Prostate gland (tissue), 2 donors: ENCODE measurements at regions not wholly inside any gene's neighbourhood (a gene's known extent, or its start where the extent isn't known, plus 50 kb on each side); places are given as distances from the start of the nearest gene placed in this dataset.

Experiments
- DNase-seq: peaks from one replicate; pipeline ENCODE4 v3.0.0-alpha.2; 2019; ENCODE audit warnings: low spot score
- H3K27ac ChIP-seq, 2 donors: fragments of 200-600 bp; sonication (generic); 2 replicates each; pipeline ENCODE4 v1.5.1; 2017 to 2019
- H3K27me3 ChIP-seq: fragments of 200-600 bp; sonication (generic); replicated peaks from 2 replicates; pipeline ENCODE4 v1.5.1; 2019; ENCODE audit not compliant: insufficient read depth
- H3K36me3 ChIP-seq, 2 donors: fragments of 200-600 bp; sonication (generic); 1 replicate in 1 of 2; 2 replicates in 1 of 2; pipeline versions ENCODE4 v1.5.1 to v1.8.1; 2017 to 2019
- H3K4me1 ChIP-seq: fragments of 200-600 bp; sonication (generic); replicated peaks from 2 replicates; pipeline ENCODE4 v1.5.1; 2019
- H3K4me3 ChIP-seq, 2 donors: fragments of 200-600 bp; sonication (generic); 2 replicates each; pipeline ENCODE4 v1.5.1; 2017 to 2019
- H3K9me3 ChIP-seq: fragments of 200-600 bp; sonication (generic); 2 replicates; pipeline ENCODE4 v1.5.1; 2017
- CTCF ChIP-seq, 4 experiments: fragments of 200-600 bp in 2 of 4; fragments of 450-650 bp in 2 of 4; sonication (generic) in 2 of 4; IDR thresholded peaks; 1 replicate in 3 of 4; 2 replicates in 1 of 4; pipeline ENCODE4 v1.5.1; 2016 to 2019; ENCODE audit warnings: antibody characterized with exemption in 4 of 4, mild to moderate bottlenecking in 2 of 4, moderate library complexity in 2 of 4
- POLR2A ChIP-seq: fragments of 450-650 bp; IDR thresholded peaks from one replicate; pipeline ENCODE4 v1.6.1; 2016; ENCODE audit warnings: antibody characterized with exemption, mild to moderate bottlenecking
- POLR2AphosphoS5 ChIP-seq: sonication (generic); formaldehyde crosslinking; IDR thresholded peaks from one replicate; pipeline ENCODE4 v1.6.1; 2017; ENCODE audit warnings: antibody characterized with exemption
- WGBS: methylation state at CpG from one replicate; pipeline ENCODE4 v1.1.5; 2018; 5-methylcytosine and 5-hydroxymethylcytosine counted together
- intact Hi-C: fragments of 100-400 bp; cut with DNase I; formaldehyde crosslinking; loops from one replicate; pipeline ENCODE4 v1.14.2; 2022

- Histone ChIP-seq H3K27ac (no peak overlapping the region), H3K27me3 (no peaks in the 10 kb centered on the region), H3K36me3 (no peaks in the 10 kb centered on the region), H3K9me3 (no peaks in the 10 kb centered on the region), H3K4me1 (no peaks in the 10 kb centered on the region), H3K4me3 (no peak overlapping the region)
- intact Hi-C loops: no loop called here
- TF ChIP-seq POLR2A: no peak
- WGBS: 87% methylated on average over 17 of the region's 17 CpGs
- no peak for DNase-seq
These were observed 109.4 kb upstream of the C1QTNF9B start for GRCh38 chr13:24006520-24007248.

- Histone ChIP-seq H3K36me3 (no peaks in the 10 kb centered on the region), H3K27ac (no peak overlapping the region), H3K4me1 (no peaks in the 10 kb centered on the region), H3K4me3 (no peak overlapping the region), H3K27me3 (no peaks in the 10 kb centered on the region), H3K9me3 (no peaks in the 10 kb centered on the region)
- intact Hi-C loops: no loop called here
- TF ChIP-seq CTCF (IDR thresholded peaks at IDR 0.05) (no peak), POLR2AphosphoS5 (no peak), POLR2A (no peak)
- DNase-seq: no peak
- WGBS: 89% methylated on average over 9 of the region's 9 CpGs
These were observed 110.8 kb upstream of the C1QTNF9B start for GRCh38 chr13:24007979-24008620.

- H3K27me3 ChIP-seq: no peaks in the 10 kb centered on the region
- H3K36me3 ChIP-seq: no peaks in the 10 kb centered on the region
- no peak overlapping the region for H3K27ac ChIP-seq
- no peak for DNase-seq
- 96% methylated on average over 3 of the region's 3 CpGs for WGBS
- intact Hi-C loops: no loop called here
- no peak overlapping the region for H3K4me3 ChIP-seq
- no peak for TF ChIP-seq CTCF (IDR thresholded peaks at IDR 0.05)
- no peak for TF ChIP-seq POLR2A
- no peak for TF ChIP-seq POLR2AphosphoS5
- no peaks in the 10 kb centered on the region for H3K4me1 ChIP-seq
- H3K9me3 ChIP-seq: no peaks in the 10 kb centered on the region
These were observed 111.4 kb upstream of the C1QTNF9B start for GRCh38 chr13:24008679-24009078.

GRCh38 chr13:24011266-24011665, 114.0 kb upstream of the C1QTNF9B start:
- Histone ChIP-seq H3K36me3 (no peaks in the 10 kb centered on the region), H3K9me3 (no peaks in the 10 kb centered on the region), H3K27ac (no peak overlapping the region), H3K4me3 (no peak overlapping the region), H3K27me3 (no peaks in the 10 kb centered on the region), H3K4me1 (no peaks in the 10 kb centered on the region)
- intact Hi-C loops: loop anchor here (5.0 kb wide), 1 partner anchor 109 kb away; no protein-coding TSS in a partner anchor
- no peak for DNase-seq
- TF ChIP-seq POLR2AphosphoS5 (no peak), POLR2A (no peak), CTCF (IDR thresholded peaks at IDR 0.05) (no peak)
- 51% methylated on average over 7 of the region's 7 CpGs for WGBS

GRCh38 chr13:24012648-24013047, 115.3 kb upstream of the C1QTNF9B start:
- Histone ChIP-seq H3K36me3 (no peaks in the 10 kb centered on the region), H3K4me3 (no peak overlapping the region), H3K4me1 (no peaks in the 10 kb centered on the region), H3K27me3 (no peaks in the 10 kb centered on the region), H3K27ac (no peak overlapping the region), H3K9me3 (no peaks in the 10 kb centered on the region)
- TF ChIP-seq CTCF (IDR thresholded peaks at IDR 0.05): no peak
- TF ChIP-seq POLR2AphosphoS5: no peak
- TF ChIP-seq POLR2A: no peak
- WGBS: 84% methylated on average over 7 of the region's 10 CpGs
- DNase-seq: no peak
- intact Hi-C loops: loop anchor here (5.0 kb wide), 1 partner anchor 110 kb away; no protein-coding TSS in a partner anchor
